GM20000 (cell line): ENCODE measurements at regions not wholly inside any gene's neighbourhood (a gene's known extent, or its start where the extent isn't known, plus 50 kb on each side); places are given as distances from the start of the nearest gene placed in this dataset.

Experiments
- DNase-seq: peaks from one replicate; pipeline ENCODE4 v3.0.0; 2012; ENCODE audit warnings: low spot score
- TF ChIP-seq, protein P1 (sequence below): IDR thresholded peaks from 2 replicates; pipeline ENCODE4 v1.5.1; 2012; ENCODE audit warnings: mild to moderate bottlenecking, control low read depth; ENCODE audit errors: extremely low read depth, missing control alignments

DNA sequence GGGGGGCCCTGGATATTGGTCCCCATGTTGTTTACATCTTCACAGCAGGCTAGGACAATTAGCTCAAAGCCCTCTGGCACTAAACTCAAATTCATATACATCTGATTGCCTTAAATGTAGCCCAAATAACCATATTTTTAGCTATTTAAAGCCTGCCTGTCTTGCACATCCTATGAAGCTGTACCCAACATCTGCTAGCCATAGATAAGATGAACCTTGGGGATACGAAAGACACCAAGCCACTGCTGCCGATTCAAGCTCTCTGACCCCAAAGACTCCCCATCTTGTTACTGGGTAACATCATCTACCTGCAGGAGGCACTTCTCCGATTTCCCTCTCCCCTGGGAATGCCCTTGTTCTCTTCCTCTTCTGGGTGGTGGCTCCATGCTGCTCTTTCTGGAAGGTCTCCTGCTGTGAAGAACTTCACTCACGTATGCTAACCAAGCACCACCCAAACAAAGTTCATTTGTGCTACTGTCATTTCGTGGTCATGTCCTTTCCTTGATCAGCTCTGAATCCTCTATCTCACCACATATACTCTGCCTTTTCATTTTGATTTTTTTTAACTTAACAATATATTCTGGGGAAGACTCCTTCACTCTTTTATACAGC is 107.7 kb upstream of the ATXN3L start:
- no peak for DNase-seq

DNA sequence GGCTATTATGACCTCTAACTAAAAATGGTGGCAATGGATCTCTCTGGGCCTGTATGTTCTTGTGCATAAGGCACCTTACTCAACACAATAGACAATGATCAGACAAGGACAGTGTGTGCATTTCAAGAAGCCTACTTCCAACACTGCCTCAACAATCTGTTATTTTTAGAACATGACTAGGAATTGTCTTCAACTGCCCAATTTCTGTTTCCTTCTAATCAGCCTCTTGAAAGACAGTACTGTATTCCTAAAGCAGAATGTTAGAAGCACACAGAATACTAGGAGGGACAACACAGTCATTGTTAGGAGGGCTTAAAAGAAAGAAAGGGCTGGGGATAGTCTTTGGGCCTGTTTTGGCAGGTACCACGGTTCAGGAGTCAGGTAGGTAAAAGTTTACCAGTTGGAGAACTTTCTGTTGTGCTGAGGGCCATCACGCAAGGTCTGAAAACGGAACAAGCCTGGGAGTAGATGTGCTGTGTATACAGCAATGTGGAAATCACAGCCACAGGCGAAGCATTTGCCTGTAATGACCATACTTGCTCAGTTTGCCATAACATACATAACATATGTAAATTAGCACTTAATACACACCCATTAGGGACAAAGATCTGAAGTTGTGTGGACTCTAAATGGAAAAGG is 100.8 kb upstream of the ATXN3L start:
- no peak for DNase-seq

More for the DNA sequence above, 107.7 kb upstream of the ATXN3L start:
- TF ChIP-seq, protein P1, sequence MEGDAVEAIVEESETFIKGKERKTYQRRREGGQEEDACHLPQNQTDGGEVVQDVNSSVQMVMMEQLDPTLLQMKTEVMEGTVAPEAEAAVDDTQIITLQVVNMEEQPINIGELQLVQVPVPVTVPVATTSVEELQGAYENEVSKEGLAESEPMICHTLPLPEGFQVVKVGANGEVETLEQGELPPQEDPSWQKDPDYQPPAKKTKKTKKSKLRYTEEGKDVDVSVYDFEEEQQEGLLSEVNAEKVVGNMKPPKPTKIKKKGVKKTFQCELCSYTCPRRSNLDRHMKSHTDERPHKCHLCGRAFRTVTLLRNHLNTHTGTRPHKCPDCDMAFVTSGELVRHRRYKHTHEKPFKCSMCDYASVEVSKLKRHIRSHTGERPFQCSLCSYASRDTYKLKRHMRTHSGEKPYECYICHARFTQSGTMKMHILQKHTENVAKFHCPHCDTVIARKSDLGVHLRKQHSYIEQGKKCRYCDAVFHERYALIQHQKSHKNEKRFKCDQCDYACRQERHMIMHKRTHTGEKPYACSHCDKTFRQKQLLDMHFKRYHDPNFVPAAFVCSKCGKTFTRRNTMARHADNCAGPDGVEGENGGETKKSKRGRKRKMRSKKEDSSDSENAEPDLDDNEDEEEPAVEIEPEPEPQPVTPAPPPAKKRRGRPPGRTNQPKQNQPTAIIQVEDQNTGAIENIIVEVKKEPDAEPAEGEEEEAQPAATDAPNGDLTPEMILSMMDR = no peak

DNA sequence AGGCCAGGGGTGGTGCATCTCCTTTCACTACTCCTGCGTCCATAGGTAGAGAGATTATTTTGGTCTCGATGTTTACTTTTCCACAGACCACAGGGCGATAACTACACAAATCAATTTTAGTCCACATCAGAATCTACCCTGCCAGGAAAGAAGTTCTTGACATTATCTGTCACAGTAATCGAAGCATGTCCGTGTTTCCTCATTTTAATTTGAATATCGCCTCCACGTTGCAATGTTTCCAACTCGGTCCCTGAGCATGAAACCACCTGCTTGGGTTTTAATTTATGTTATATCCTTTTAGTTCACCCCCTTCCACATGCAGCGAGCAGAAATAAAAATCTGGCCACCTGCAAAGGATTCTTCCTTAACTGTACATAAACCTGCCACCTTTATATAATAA is 100.1 kb upstream of the ATXN3L start:
- DNase-seq = no peak
- TF ChIP-seq, protein P1 = no peak

More for the DNA sequence above, 100.8 kb upstream of the ATXN3L start:
- TF ChIP-seq, protein P1 = no peak

DNA sequence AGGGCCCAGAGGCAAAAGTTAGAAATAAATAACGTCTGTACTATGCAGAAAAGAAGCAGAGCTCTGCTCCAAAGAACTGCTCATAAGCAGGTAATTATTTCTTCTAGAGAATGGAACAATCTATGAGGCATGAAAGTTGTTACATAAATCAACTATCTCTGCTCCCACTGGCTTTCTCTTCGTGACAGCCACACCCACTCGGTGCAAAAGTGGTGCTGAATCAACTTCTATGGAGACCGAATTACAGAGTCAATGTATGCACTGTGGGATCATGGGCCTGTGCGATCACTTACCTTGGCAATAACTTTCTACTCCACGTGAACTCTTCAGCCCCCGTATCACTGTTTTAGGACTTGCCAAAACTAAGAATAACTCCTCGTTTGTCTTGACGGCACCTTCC is 99.4 kb upstream of the ATXN3L start:
- DNase-seq = no peak
- TF ChIP-seq, protein P1 = no peak

DNA sequence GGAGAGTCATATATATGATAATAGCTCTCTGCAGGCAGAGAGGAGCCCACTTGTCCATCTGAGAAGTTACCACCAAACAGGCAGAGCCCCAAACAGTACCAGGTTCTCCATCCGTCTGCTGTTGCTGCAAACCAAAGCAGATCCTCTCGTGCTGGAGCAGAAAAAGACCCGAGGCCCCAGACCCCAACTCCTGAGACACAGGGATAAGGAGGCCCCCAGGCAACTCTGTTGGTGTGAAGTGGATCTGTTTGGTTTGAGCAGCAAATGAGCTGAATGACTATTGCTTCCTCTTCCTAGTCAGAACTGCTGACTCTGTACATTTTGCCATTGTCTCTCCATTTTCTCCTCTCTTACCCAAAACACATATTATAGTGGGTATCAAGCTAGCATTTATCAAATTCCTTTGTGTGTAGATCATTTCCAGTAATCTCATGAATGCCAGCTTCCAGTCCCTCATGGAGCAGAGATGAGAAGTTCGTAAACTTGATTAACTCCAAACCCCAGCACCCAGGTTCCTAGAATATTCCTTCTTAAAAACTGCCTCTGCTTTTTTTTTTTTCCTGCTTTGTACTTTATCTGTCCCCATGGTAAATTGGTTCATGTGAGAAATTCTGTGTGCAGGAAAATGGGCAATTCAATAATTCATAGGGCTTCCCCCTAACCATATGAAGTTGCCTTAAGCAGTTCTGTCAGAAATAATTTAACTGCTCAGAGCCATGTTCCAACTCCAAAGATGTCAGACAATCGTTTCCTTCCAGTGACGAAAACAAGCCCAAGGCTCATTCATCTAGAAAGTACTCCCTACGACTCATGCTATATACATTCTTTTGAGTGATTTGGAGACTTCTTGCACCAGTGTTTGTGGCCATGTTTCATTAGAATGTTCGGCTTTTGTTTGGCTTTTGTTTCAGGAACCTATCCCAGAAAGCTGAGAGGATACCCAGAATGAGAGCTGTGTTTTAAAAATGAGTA is 98.6 kb upstream of the ATXN3L start:
- no peak for DNase-seq

DNA sequence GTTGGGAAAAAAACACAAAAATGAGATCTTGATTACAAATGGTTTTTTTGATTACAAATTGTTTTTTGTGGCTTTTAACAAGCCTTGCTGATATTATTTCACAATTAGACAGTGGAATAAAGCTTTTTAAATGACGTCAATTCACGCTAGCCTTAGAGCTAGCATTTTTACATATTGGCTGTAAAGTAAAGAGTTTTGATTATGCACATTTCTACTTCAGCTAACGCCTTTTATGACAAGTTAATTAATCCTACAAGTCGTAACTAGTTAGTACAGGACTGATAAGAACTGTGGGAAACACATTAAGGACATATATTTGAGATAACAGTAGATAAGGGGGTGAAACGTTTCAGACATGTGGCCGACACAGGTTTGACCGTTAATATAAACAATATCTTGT is 95.7 kb upstream of the ATXN3L start:
- TF ChIP-seq, protein P1 = no peak
- no peak for DNase-seq

More for the DNA sequence above, 98.6 kb upstream of the ATXN3L start:
- TF ChIP-seq, protein P1 = no peak
